GM19193 (cell line): ENCODE measurements at regions not wholly inside any gene's neighbourhood (a gene's known extent, or its start where the extent isn't known, plus 50 kb on each side); places are given as distances from the start of the nearest gene placed in this dataset.

Experiments used
- POLR2A ChIP-seq: IDR thresholded peaks from 4 replicates; pipeline ENCODE4 v1.6.1; 2011; ENCODE audit not compliant: insufficient read depth, insufficient read length; ENCODE audit errors: extremely low read depth

- TF ChIP-seq POLR2A, result no peak
Measured at GRCh38 chr18:79579807-79580497, 99.7 kb upstream of the CTDP1 start.

DNA sequence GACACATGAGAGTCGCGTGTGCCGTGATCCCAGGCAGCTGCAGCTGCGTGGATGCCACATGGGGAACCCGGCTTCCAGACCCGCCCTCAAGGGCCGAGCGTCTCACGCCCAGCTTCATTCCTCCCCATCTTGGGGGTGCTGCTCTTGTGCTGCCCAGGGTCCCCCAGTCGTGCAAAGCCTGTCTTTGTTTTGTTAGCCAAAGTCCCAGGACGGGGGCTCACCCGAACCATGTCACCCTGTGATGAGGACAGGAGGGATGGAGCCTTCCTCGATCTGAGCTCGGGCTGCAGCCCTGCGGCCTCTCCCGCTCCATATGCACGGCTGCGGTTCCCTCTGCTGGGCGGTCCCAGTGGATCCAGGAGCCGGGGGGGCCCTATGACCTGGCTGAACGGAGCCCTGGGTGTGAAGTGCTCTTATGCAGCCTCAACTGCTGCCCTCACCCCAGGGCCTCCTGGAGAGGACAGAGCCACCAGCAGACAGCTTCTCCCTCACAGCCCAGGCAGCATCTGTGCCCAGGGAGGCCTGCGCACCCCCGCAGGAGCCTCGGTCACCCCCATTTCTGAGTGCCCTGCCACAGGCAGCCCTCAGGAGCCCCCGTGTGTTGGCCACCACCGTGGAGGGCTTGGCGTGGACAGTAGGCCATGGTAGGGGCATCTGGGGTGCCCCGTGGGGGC lies 99.0 kb upstream of the CTDP1 start:
- no peak for TF ChIP-seq POLR2A

- no peak for TF ChIP-seq POLR2A
Measured at GRCh38 chr18:79581406-79581805, 98.2 kb upstream of the CTDP1 start.

DNA sequence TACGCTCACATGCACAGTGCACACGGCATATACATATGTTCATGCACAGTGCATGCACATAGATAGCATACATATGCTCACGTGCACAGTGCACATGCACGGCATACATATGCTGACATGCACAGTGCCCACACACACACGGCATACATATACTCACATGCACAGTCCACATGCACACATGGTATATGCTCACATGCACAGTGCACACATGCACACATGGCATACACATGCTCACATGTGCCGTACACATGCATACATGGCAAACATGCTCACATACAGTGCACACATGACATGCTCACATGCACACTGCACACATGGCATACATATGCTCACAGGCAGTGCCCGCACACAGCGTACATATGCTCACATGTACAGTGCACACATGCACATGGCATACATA lies 97.7 kb upstream of the CTDP1 start:
- no peak for TF ChIP-seq POLR2A

DNA sequence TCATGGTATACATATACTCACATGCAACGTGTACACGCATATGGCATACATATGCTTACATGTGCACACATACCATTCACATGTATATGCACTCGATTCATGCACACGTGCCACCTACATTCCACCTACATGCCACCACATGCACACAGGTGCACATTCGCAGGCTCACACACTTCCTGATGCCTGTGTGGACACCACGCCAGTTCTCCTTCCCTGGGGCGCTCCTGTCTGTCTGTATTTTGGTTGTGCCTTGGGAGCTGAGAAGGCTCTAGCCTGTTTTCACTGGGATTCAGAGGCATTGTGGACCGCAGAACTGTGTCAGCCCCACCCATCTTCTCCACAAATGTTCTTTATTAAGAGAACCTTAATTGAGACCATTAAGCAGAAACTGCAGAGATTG lies 96.6 kb upstream of the CTDP1 start:
- TF ChIP-seq POLR2A, result no peak

GRCh38 chr18:79583426-79583825 lies 96.2 kb upstream of the CTDP1 start:
- TF ChIP-seq POLR2A, result no peak

DNA sequence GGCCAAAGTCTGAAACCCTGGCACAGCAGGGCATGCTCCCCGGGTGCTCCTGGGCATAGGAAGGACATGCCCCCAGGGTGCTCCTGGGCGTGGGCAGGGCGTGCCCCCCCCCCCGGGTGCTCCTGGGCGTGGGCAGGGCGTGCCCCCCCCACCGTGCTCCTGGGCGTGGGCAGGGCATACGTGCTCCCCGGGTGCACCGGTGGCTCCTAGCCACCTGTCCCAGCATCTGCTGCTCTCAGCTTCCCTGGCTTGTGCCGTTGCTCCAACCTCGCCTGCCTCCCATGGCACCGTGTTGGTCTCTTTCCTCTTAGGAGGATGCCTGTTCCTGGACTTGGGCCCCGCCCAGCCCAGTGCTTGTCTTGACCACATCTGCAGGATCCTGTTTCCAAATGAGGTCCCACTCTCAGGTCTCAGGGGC lies 95.6 kb upstream of the CTDP1 start:
- TF ChIP-seq POLR2A, result no peak

GRCh38 chr18:79584491-79585394 lies 94.9 kb upstream of the CTDP1 start:
- TF ChIP-seq POLR2A, result no peak

GRCh38 chr18:79585395-79586370 lies 93.9 kb upstream of the CTDP1 start:
- no peak for TF ChIP-seq POLR2A

GRCh38 chr18:79586436-79587225 lies 93.0 kb upstream of the CTDP1 start:
- TF ChIP-seq POLR2A, result no peak

DNA sequence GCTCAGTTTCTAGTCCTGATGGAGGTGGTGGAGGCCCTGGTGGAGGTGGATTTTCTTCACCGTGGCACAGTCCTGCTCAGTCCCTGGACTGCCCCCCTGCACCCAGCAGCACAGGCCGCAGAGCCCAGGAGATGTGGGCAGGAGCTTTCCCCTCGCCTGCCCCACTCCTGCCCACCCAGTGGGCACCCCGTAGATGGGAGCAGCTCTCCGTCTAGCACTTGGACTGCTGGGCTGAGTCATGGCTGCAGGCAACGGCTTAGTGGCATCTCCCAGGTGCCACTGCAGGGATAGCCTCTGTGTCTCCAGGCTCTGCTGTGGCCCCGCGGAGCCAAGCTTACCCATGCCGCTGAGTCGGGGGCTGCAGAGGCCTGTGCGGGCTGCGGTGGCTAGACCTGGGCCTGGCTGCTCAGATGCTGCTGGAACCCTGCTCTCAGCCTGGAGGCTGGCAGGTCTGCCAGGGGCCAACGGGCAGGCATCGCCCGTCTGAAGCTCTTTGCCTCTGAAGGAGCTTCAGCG lies 92.3 kb upstream of the CTDP1 start:
- TF ChIP-seq POLR2A, result no peak

- TF ChIP-seq POLR2A, result no peak
Measured at GRCh38 chr18:79587779-79588635, 91.6 kb upstream of the CTDP1 start.
